IMR-90 (cell line): ENCODE measurements at regions not wholly inside any gene's neighbourhood (a gene's known extent, or its start where the extent isn't known, plus 50 kb on each side); places are given as distances from the start of the nearest gene placed in this dataset.

Experiments
- ATAC-seq: fragments of 200-7000 bp; cut with Tn5 transposase; 2 replicates; pipeline ENCODE4 v1.9.1; 2020; ENCODE audit warnings: low read depth, mild to moderate bottlenecking, moderate library complexity
- BruUV-seq: library from RNA; stranded (reverse); fragments of 400-500 nt; replicated peaks from 2 replicates; lab custom pipeline; 2021; lab: Mats Ljungman, UMichigan
- CTCF ChIA-PET: fragments of 300-600 bp; formaldehyde crosslinking; extraction: SDS; loops from one replicate; lab custom pipeline; 2021; ENCODE audit warnings: antibody characterized with exemption; lab: Yijun Ruan, JAX
- POLR2A ChIA-PET: fragments of 300-600 bp; sonication (Branson Sonifier 250); formaldehyde crosslinking; loops from one replicate; lab custom pipeline; 2022; ENCODE audit warnings: antibody characterized with exemption; ENCODE audit not compliant: unreplicated experiment; lab: Charles Lee
- DNase-seq: peaks from one replicate; pipeline ENCODE4 v3.0.0; 2013
- H2AFZ ChIP-seq: replicated peaks from 2 replicates; pipeline ENCODE3; 2013; ENCODE audit warnings: low read length, mild to moderate bottlenecking; ENCODE audit not compliant: poor library complexity
- H2AK5ac ChIP-seq: 2 replicates; pipeline ENCODE4 v1.6.1; 2013; ENCODE audit warnings: low read depth, low read length, inconsistent platforms
- H2AK9ac ChIP-seq: replicated peaks from 2 replicates; pipeline ENCODE3; 2013; ENCODE audit warnings: mild to moderate bottlenecking, low read depth, low read length, moderate library complexity; ENCODE audit not compliant: poor library complexity
- H2BK120ac ChIP-seq: 2 replicates; pipeline ENCODE4 v1.6.1; 2013; ENCODE audit warnings: low read depth, low read length, inconsistent platforms
- H2BK15ac ChIP-seq: 3 replicates; pipeline ENCODE4 v1.6.1; 2013; ENCODE audit warnings: low read depth, low read length, inconsistent platforms
- H2BK20ac ChIP-seq: 2 replicates; pipeline ENCODE4 v1.6.1; 2013; ENCODE audit warnings: low read depth, mild to moderate bottlenecking, inconsistent platforms, low read length, moderate library complexity
- H2BK5ac ChIP-seq: 2 replicates; pipeline ENCODE4 v1.6.1; 2013; ENCODE audit warnings: mild to moderate bottlenecking, low read depth, low read length, inconsistent platforms; ENCODE audit not compliant: poor library complexity, severe bottlenecking
- H3K14ac ChIP-seq: replicated peaks from 2 replicates; pipeline ENCODE4 v1.6.1; 2013; ENCODE audit warnings: low read depth, low read length, inconsistent platforms
- H3K18ac ChIP-seq: 2 replicates; pipeline ENCODE4 v1.6.1; 2013; ENCODE audit warnings: low read depth, low read length, control low read depth
- H3K23ac ChIP-seq: 2 replicates; pipeline ENCODE4 v1.6.1; 2013; ENCODE audit warnings: low read depth, low read length, inconsistent platforms
- H3K27ac ChIP-seq: 2 replicates; pipeline ENCODE4 v1.5.1; 2013; ENCODE audit warnings: mild to moderate bottlenecking, control low read depth, low read length; ENCODE audit not compliant: insufficient read depth
- H3K27me3 ChIP-seq: 2 replicates; pipeline ENCODE4 v1.6.1; 2013; ENCODE audit warnings: low read length; ENCODE audit not compliant: control insufficient read depth, insufficient read depth
- H3K36me3 ChIP-seq: 2 replicates; pipeline ENCODE4 v1.6.1; 2013; ENCODE audit warnings: low read length, mixed read lengths; ENCODE audit not compliant: control insufficient read depth, insufficient read depth
- H3K4ac ChIP-seq: 2 replicates; pipeline ENCODE4 v1.6.1; 2013; ENCODE audit warnings: low read depth, low read length, inconsistent platforms
- H3K4me1 ChIP-seq: 2 replicates; pipeline ENCODE4 v1.6.1; 2013; ENCODE audit warnings: low read length, mixed read lengths; ENCODE audit not compliant: control insufficient read depth, insufficient read depth
- H3K4me2 ChIP-seq: 2 replicates; pipeline ENCODE4 v1.6.1; 2013; ENCODE audit warnings: low read depth, mild to moderate bottlenecking, control low read depth, low read length, moderate library complexity
- H3K4me3 ChIP-seq: 2 replicates; pipeline ENCODE4 v1.5.1; 2013; ENCODE audit warnings: low read depth, mild to moderate bottlenecking, control low read depth, low read length, moderate library complexity; ENCODE audit not compliant: insufficient read depth
- H3K56ac ChIP-seq: 2 replicates; pipeline ENCODE4 v1.6.1; 2013; ENCODE audit warnings: low read length, inconsistent platforms; ENCODE audit not compliant: insufficient read depth; ENCODE audit errors: extremely low read depth
- H3K79me1 ChIP-seq, 2 experiments: 2 replicates each; pipeline ENCODE4 v1.6.1; 2013; ENCODE audit warnings: low read length in 2 of 2, inconsistent platforms in 1 of 2, low read depth in 1 of 2
- H3K9ac ChIP-seq: 2 replicates; pipeline ENCODE4 v1.6.1; 2013; ENCODE audit warnings: low read depth, low read length, control low read depth
- H3K9me1 ChIP-seq: 2 replicates; pipeline ENCODE4 v1.6.1; 2013; ENCODE audit warnings: low read length, inconsistent platforms; ENCODE audit not compliant: insufficient read depth
- H3K9me3 ChIP-seq: 2 replicates; pipeline ENCODE4 v1.6.1; 2013; ENCODE audit warnings: low read length; ENCODE audit not compliant: control insufficient read depth, insufficient read depth
- H4K20me1 ChIP-seq: 2 replicates; pipeline ENCODE4 v1.6.1; 2013; ENCODE audit warnings: low read length, inconsistent platforms; ENCODE audit not compliant: insufficient read depth
- H4K5ac ChIP-seq: 2 replicates; pipeline ENCODE4 v1.6.1; 2013; ENCODE audit warnings: mild to moderate bottlenecking, low read depth, low read length, control low read depth
- H4K8ac ChIP-seq, 2 experiments: 2 replicates each; pipeline ENCODE4 v1.6.1; 2013; ENCODE audit warnings: low read depth in 2 of 2, low read length in 2 of 2, control low read depth in 1 of 2, inconsistent platforms in 1 of 2
- H4K91ac ChIP-seq: 2 replicates; pipeline ENCODE4 v1.6.1; 2013; ENCODE audit warnings: low read depth, low read length, inconsistent platforms; ENCODE audit not compliant: insufficient read depth
- POLR2A ChIP-seq: IDR thresholded peaks from 2 replicates; pipeline ENCODE4 v1.6.1; 2012; ENCODE audit warnings: mild to moderate bottlenecking, low read depth, low read length
- SMC3 ChIP-seq: fragments of 150-350 bp; IDR thresholded peaks from 2 replicates; pipeline ENCODE4 v1.6.1; 2016; ENCODE audit warnings: low read depth, mild to moderate bottlenecking, antibody characterized with exemption, low read length, moderate library complexity
- WGBS, 2 experiments: methylation state at CpG; one replicate each; pipeline versions ENCODE4 v1.1.5 to v1.1.7; 2013; ENCODE audit warnings: missing lambda C conversion rate in 2 of 2; ENCODE audit not compliant: insufficient read length in 1 of 2; ENCODE audit errors: extremely low coverage in 2 of 2; 5-methylcytosine and 5-hydroxymethylcytosine counted together
- dilution Hi-C: fragments of 300-500 bp; cut with HindIII; formaldehyde crosslinking; loops from one replicate; pipeline ENCODE4 v1.14.3; 2018; ENCODE audit warnings: low sequenced_read_pairs; ENCODE audit not compliant: unreplicated experiment
- in situ Hi-C: fragments of 300-500 bp; cut with MboI; formaldehyde crosslinking; loops from 3 replicates; pipeline ENCODE4 v1.14.3; 2019; ENCODE audit warnings: low sequenced_read_pairs, inconsistent platforms, mixed read lengths
- intact Hi-C: fragments of 100-400 bp; cut with micrococcal nuclease; formaldehyde crosslinking; loops from 2 replicates; pipeline ENCODE4 v1.10.0; 2022

DNA sequence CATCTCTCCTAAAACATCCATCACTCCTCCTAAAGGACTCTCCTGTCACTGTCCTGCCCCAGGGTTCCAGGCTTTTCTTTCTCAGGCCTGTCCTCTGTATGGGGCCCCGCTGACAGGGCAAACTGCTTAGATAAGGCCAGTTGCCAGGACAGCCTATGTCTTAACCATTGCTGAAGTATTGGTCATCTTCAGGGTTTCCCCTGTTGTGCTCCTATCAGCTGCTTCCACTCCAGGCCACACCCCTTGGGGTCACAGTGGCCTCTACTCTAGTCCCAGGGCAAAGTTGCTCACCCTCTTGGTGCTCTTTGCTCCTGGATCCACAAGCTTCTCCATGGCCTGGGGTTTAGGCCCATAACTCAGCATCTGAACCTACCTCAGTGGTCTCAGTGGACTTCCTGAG, 138.0 kb upstream of the PJA1 start:
- H3K27ac ChIP-seq, result no peak overlapping the region
- no peak overlapping the region for H3K23ac ChIP-seq
- no peak overlapping the region for H3K14ac ChIP-seq
- H2BK5ac ChIP-seq, result no peak overlapping the region
- H3K4me3 ChIP-seq, result no peak overlapping the region
- H2BK20ac ChIP-seq, result no peak overlapping the region
- no peak overlapping the region for H4K8ac ChIP-seq
- H2AK9ac ChIP-seq, result no peak overlapping the region
- H3K56ac ChIP-seq, result no peak overlapping the region
- no TSS peak for BruUV-seq
- intact Hi-C loops, result no loop called here
- H4K5ac ChIP-seq, result no peak overlapping the region
- no peak overlapping the region for H3K4me2 ChIP-seq
- no peak overlapping the region for H4K91ac ChIP-seq
- no peaks in the 10 kb centered on the region for H3K36me3 ChIP-seq
- no peaks in the 10 kb centered on the region for H3K9me3 ChIP-seq
- in situ Hi-C loops, result no loop called here
- no peak overlapping the region for H2AFZ ChIP-seq
- DNase-seq (no peak), ATAC-seq (no peak)
- no peak overlapping the region for H2BK120ac ChIP-seq
- H3K18ac ChIP-seq, result no peak overlapping the region
- CTCF ChIA-PET, result no interaction called here
- no peaks in the 10 kb centered on the region for H4K20me1 ChIP-seq
- H2AK5ac ChIP-seq, result no peak overlapping the region
- no peaks in the 10 kb centered on the region for H3K4me1 ChIP-seq
- H3K27me3 ChIP-seq, result peaks cover 41% of the 10 kb centered on the region
- dilution Hi-C loops, result no loop called here
- H3K79me1 ChIP-seq, result no peaks in the 10 kb centered on the region
- H3K4ac ChIP-seq, result no peak overlapping the region
- TF ChIP-seq POLR2A, result no peak
- no peak for TF ChIP-seq SMC3
- H3K9me1 ChIP-seq, result no peaks in the 10 kb centered on the region
- H3K9ac ChIP-seq, result no peak overlapping the region
- 14% methylated on average over 1 of the region's 1 CpG; no CpG with 5 or more reads in 1 of the 2 experiments for WGBS, 2 experiments
- POLR2A ChIA-PET, result no interaction called here
- no peak overlapping the region for H2BK15ac ChIP-seq
